Stimulated activated CD4-positive, alpha-beta T cell treated with anti-CD3 and anti-CD28 coated beads, Interleukin-12 subunit alpha, Interleukin-12 subunit beta, amount 100 ng/mL, for 48 hours (primary cell): ENCODE measurements at regions not wholly inside any gene's neighbourhood (a gene's known extent, or its start where the extent isn't known, plus 50 kb on each side); places are given as distances from the start of the nearest gene placed in this dataset.
A peak's percentile ranks its signal among the peaks of the same experiment; 100 is the strongest.

Experiments used
- DNase-seq, 3 donors: peaks; one replicate each; pipeline ENCODE4 v3.0.0-alpha.2; 2020; ENCODE audit warnings: low read depth in 2 of 3, low spot score in 1 of 3

- no peak for DNase-seq
Measured at GRCh38 chr14:100658181-100658886, 68.4 kb upstream of the DLK1 start.

- DNase-seq = no peak
Measured at GRCh38 chr14:100659345-100660001, 67.2 kb upstream of the DLK1 start.

GRCh38 chr14:100660498-100660881, 66.2 kb upstream of the DLK1 start:
- no peak for DNase-seq

GRCh38 chr14:100660882-100661635, 65.6 kb upstream of the DLK1 start:
- DNase-seq = no peak

- peak; percentile 43 to 54 (median 47) for DNase-seq
Measured at GRCh38 chr14:100662879-100663760, 63.6 kb upstream of the DLK1 start.

- no peak for DNase-seq
Measured at GRCh38 chr14:100663761-100664052, 63.0 kb upstream of the DLK1 start.

- DNase-seq = no peak
Measured at GRCh38 chr14:100664231-100664630, 62.5 kb upstream of the DLK1 start.

- DNase-seq = no peak
Measured at GRCh38 chr14:100664841-100665510, 61.7 kb upstream of the DLK1 start.

GRCh38 chr14:100665511-100666032, 61.1 kb upstream of the DLK1 start:
- DNase-seq = no peak

- no peak for DNase-seq
Measured at GRCh38 chr14:100666403-100666802, 60.3 kb upstream of the DLK1 start.

GRCh38 chr14:100666851-100667250, 59.8 kb upstream of the DLK1 start:
- no peak for DNase-seq

- no peak for DNase-seq
Measured at GRCh38 chr14:100667656-100668055, 59.0 kb upstream of the DLK1 start.

- DNase-seq = no peak
Measured at GRCh38 chr14:100668352-100668751, 58.3 kb upstream of the DLK1 start.

- no peak for DNase-seq
Measured at GRCh38 chr14:100669011-100669412, 57.7 kb upstream of the DLK1 start.

- DNase-seq = no peak
Measured at GRCh38 chr14:100669468-100669867, 57.2 kb upstream of the DLK1 start.

- DNase-seq = no peak
Measured at GRCh38 chr14:100670017-100670752, 56.5 kb upstream of the DLK1 start.

GRCh38 chr14:100670753-100671049, 56.0 kb upstream of the DLK1 start:
- no peak for DNase-seq

- no peak for DNase-seq
Measured at GRCh38 chr14:100671386-100671901, 55.2 kb upstream of the DLK1 start.

- no peak for DNase-seq
Measured at GRCh38 chr14:100671906-100672305, 54.8 kb upstream of the DLK1 start.
